GM12878 (cell line): ENCODE measurements at regions not wholly inside any gene's neighbourhood (a gene's known extent, or its start where the extent isn't known, plus 50 kb on each side); places are given as distances from the start of the nearest gene placed in this dataset.

ENCODE experiments used
- ATAC-seq: fragments of 200-7000 bp; cut with Tn5 transposase; 3 replicates; pipeline ENCODE4 v1.9.1; 2020; ENCODE audit warnings: mild to moderate bottlenecking, moderate library complexity
- BruUV-seq: library from RNA; stranded (reverse); fragments of 400-500 nt; replicated peaks from 2 replicates; lab custom pipeline; 2021; lab: Mats Ljungman, UMichigan
- CTCF ChIA-PET: fragments of 300-600 bp; sonication (Branson Sonifier 250); formaldehyde crosslinking; extraction: SDS; loops from one replicate; lab custom pipeline; 2021; ENCODE audit warnings: inconsistent platforms; lab: Yijun Ruan, JAX
- POLR2A ChIA-PET: fragments of 350-600 bp; formaldehyde crosslinking; extraction: SDS; loops from one replicate; lab custom pipeline; 2021; ENCODE audit warnings: inconsistent platforms; lab: Charles Lee
- RAD21 ChIA-PET: fragments of 300-600 bp; sonication (Branson Sonifier 250); formaldehyde crosslinking; loops from one replicate; lab custom pipeline; 2023; ENCODE audit warnings: antibody characterized with exemption; ENCODE audit not compliant: unreplicated experiment; lab: Charles Lee
- SMC1A ChIA-PET: fragments of 300-600 bp; sonication (Branson Sonifier 250); formaldehyde crosslinking; loops from one replicate; lab custom pipeline; 2023; ENCODE audit not compliant: unreplicated experiment, uncharacterized antibody; lab: Charles Lee
- DNase-seq: peaks from one replicate; pipeline ENCODE4 v3.0.0-alpha.2; 2011; ENCODE audit warnings: low read depth, low spot score
- FAIRE-seq: peaks from 3 replicates; lab custom pipeline; 2011; peaks lifted over from hg19 to GRCh38; lab: Jason Lieb, UNC
- H2AFZ ChIP-seq: 2 replicates; pipeline ENCODE4 v1.6.0; 2011; ENCODE audit warnings: low read depth, low read length, control low read depth; ENCODE audit not compliant: control insufficient read depth
- H3K27ac ChIP-seq: 2 replicates; pipeline ENCODE4 v1.5.1; 2011; ENCODE audit warnings: control low read depth; ENCODE audit not compliant: control insufficient read depth, insufficient read depth
- H3K27me3 ChIP-seq, 2 experiments: replicated peaks in 1 of 2; 2 replicates each; pipeline versions ENCODE4 v1.6.0 to v1.6.1; 2011; ENCODE audit warnings: low read length in 1 of 2; ENCODE audit not compliant: control insufficient read depth in 2 of 2, insufficient read depth in 2 of 2
- H3K36me3 ChIP-seq, 2 experiments: 2 replicates each; pipeline ENCODE4 v1.5.1; 2011; ENCODE audit warnings: low read length in 1 of 2; ENCODE audit not compliant: control insufficient read depth in 2 of 2, insufficient read depth in 2 of 2
- H3K4me1 ChIP-seq: 2 replicates; pipeline ENCODE4 v1.6.1; 2011; ENCODE audit warnings: mild to moderate bottlenecking, low read length, moderate library complexity, mixed read lengths; ENCODE audit not compliant: control insufficient read depth, insufficient read depth
- H3K4me2 ChIP-seq: 2 replicates; pipeline ENCODE4 v1.6.0; 2011; ENCODE audit warnings: control low read depth; ENCODE audit not compliant: control insufficient read depth, insufficient read depth
- H3K4me3 ChIP-seq: fragments of 200-600 bp; sonication (generic); 2 replicates; pipeline ENCODE4 v1.5.1; 2016
- H3K79me2 ChIP-seq: 2 replicates; pipeline ENCODE4 v1.6.0; 2011; ENCODE audit warnings: low read length; ENCODE audit not compliant: control insufficient read depth, insufficient read depth
- H3K9ac ChIP-seq: 2 replicates; pipeline ENCODE4 v1.8.0; 2011; ENCODE audit warnings: low read length, control low read depth, mixed read lengths; ENCODE audit not compliant: control insufficient read depth, insufficient read depth
- H3K9me3 ChIP-seq: replicated peaks from 3 replicates; pipeline ENCODE4 v1.5.1; 2011; ENCODE audit warnings: mild to moderate bottlenecking, low read length; ENCODE audit not compliant: control insufficient read depth, insufficient read depth
- H4K20me1 ChIP-seq: 2 replicates; pipeline ENCODE4 v1.6.0; 2011; ENCODE audit not compliant: control insufficient read depth, insufficient read depth
- BCL11A ChIP-seq: IDR thresholded peaks from 2 replicates; pipeline ENCODE4 v1.6.1; 2011; ENCODE audit warnings: low read depth, low read length
- EP300 ChIP-seq, 2 experiments: fragments of 150-350 bp in 1 of 2; IDR thresholded peaks; 2 replicates each; pipeline ENCODE4 v1.6.1; 2011 to 2012; ENCODE audit warnings: low read depth in 2 of 2, low read length in 2 of 2, borderline replicate concordance in 1 of 2, improper control_type of control experiment in 1 of 2, inconsistent platforms in 1 of 2; ENCODE audit not compliant: control insufficient read depth in 1 of 2
- GATAD2B ChIP-seq: fragments of 450-650 bp; conservative IDR thresholded peaks from 2 replicates; pipeline ENCODE4 v1.6.1; 2017; ENCODE audit warnings: low read depth, mild to moderate bottlenecking, moderate library complexity
- HDAC2 ChIP-seq: fragments of 200-600 bp; sonication (generic); IDR thresholded peaks from 2 replicates; pipeline ENCODE4 v1.6.1; 2017
- RELB ChIP-seq: fragments of 450-650 bp; IDR thresholded peaks from 2 replicates; pipeline ENCODE4 v1.6.1; 2017; ENCODE audit warnings: low read depth, mild to moderate bottlenecking, moderate library complexity
- USF1 ChIP-seq: IDR thresholded peaks from 2 replicates; pipeline ENCODE4 v1.6.1; 2011; ENCODE audit warnings: borderline replicate concordance, low read depth, mild to moderate bottlenecking, moderate library complexity, mixed read lengths, low read length; ENCODE audit not compliant: insufficient read depth; ENCODE audit errors: extremely low read length
- ZNF384 ChIP-seq: IDR thresholded peaks from 2 replicates; pipeline ENCODE4 v1.6.1; 2012; ENCODE audit warnings: low read depth, mild to moderate bottlenecking, low read length, improper control_type of control experiment, borderline replicate concordance
- WGBS: methylation state at CpG from one replicate; pipeline ENCODE4 v1.1.6; 2016; ENCODE audit warnings: low lambda C conversion rate; ENCODE audit not compliant: insufficient replicate concordance, insufficient coverage; ENCODE audit errors: missing lambda C conversion rate; 5-methylcytosine and 5-hydroxymethylcytosine counted together
- in situ Hi-C: fragments of 300-500 bp; cut with MboI; formaldehyde crosslinking; loops from 9 replicates; pipeline ENCODE4 v1.14.3; 2018; ENCODE audit warnings: mixed read lengths
- intact Hi-C: fragments of 100-400 bp; cut with micrococcal nuclease; formaldehyde crosslinking; loops from one replicate; pipeline ENCODE4 v1.14.2; 2022; ENCODE audit not compliant: unreplicated experiment
- TF ChIP-seq, protein P1 (sequence below): fragments of 450-650 bp; IDR thresholded peaks from 2 replicates; pipeline ENCODE4 v1.6.1; 2017; ENCODE audit warnings: mild to moderate bottlenecking, moderate library complexity
- TF ChIP-seq, protein P2 (sequence below): fragments of 150-350 bp; IDR thresholded peaks from 2 replicates; pipeline ENCODE4 v1.6.1; 2014; ENCODE audit warnings: mild to moderate bottlenecking, low read depth, low read length
- TF ChIP-seq, protein P3 (sequence below): fragments of 450-650 bp; IDR thresholded peaks from 2 replicates; pipeline ENCODE4 v1.6.1; 2016; ENCODE audit warnings: mild to moderate bottlenecking

GRCh38 chr15:55118344-55118870 is 78.3 kb downstream of the RSL24D1 start:
- H3K27me3 ChIP-seq = no peaks in the 10 kb centered on the region
- ChIA-PET RAD21 (no interaction called here), SMC1A (interaction anchor here (0.6 to 1.7 kb wide), 10 partner anchors 11 to 1155 kb away, joined by 3 to 4 read pairs (median 3); no protein-coding TSS in a partner anchor), POLR2A (interaction anchor here (0.6 to 1.0 kb wide), 2 partner anchors 182 to 335 kb away, joined by 3 to 8 read pairs; no protein-coding TSS in a partner anchor), CTCF (interaction anchor here (0.6 to 1.2 kb wide), 4 partner anchors 14 to 1185 kb away, joined by 3 read pairs; no protein-coding TSS in a partner anchor)
- no peak overlapping the region for H3K4me3 ChIP-seq
- no peaks in the 10 kb centered on the region for H3K4me1 ChIP-seq
- H2AFZ ChIP-seq = no peak overlapping the region
- H3K36me3 ChIP-seq = no peaks in the 10 kb centered on the region
- DNase-seq (no peak), FAIRE-seq (no peak), ATAC-seq (no peak)
- intact Hi-C loops = no loop called here
- no peak overlapping the region for H3K9ac ChIP-seq
- no peaks in the 10 kb centered on the region for H4K20me1 ChIP-seq
- in situ Hi-C loops = no loop called here
- WGBS = 39% methylated on average over 2 of the region's 2 CpGs
- no peaks in the 10 kb centered on the region for H3K79me2 ChIP-seq
- BruUV-seq = no TSS peak
- no peak overlapping the region for H3K27ac ChIP-seq
- H3K4me2 ChIP-seq = no peak overlapping the region
- H3K9me3 ChIP-seq = no peaks in the 10 kb centered on the region
- TF ChIP-seq USF1 = no peak
- TF ChIP-seq, protein P1, sequence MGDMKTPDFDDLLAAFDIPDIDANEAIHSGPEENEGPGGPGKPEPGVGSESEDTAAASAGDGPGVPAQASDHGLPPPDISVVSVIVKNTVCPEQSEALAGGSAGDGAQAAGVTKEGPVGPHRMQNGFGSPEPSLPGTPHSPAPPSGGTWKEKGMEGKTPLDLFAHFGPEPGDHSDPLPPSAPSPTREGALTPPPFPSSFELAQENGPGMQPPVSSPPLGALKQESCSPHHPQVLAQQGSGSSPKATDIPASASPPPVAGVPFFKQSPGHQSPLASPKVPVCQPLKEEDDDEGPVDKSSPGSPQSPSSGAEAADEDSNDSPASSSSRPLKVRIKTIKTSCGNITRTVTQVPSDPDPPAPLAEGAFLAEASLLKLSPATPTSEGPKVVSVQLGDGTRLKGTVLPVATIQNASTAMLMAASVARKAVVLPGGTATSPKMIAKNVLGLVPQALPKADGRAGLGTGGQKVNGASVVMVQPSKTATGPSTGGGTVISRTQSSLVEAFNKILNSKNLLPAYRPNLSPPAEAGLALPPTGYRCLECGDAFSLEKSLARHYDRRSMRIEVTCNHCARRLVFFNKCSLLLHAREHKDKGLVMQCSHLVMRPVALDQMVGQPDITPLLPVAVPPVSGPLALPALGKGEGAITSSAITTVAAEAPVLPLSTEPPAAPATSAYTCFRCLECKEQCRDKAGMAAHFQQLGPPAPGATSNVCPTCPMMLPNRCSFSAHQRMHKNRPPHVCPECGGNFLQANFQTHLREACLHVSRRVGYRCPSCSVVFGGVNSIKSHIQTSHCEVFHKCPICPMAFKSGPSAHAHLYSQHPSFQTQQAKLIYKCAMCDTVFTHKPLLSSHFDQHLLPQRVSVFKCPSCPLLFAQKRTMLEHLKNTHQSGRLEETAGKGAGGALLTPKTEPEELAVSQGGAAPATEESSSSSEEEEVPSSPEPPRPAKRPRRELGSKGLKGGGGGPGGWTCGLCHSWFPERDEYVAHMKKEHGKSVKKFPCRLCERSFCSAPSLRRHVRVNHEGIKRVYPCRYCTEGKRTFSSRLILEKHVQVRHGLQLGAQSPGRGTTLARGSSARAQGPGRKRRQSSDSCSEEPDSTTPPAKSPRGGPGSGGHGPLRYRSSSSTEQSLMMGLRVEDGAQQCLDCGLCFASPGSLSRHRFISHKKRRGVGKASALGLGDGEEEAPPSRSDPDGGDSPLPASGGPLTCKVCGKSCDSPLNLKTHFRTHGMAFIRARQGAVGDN = no peak
- TF ChIP-seq GATAD2B = no peak
- TF ChIP-seq HDAC2 = no peak
- no peak for TF ChIP-seq BCL11A
- TF ChIP-seq ZNF384 = no peak
- TF ChIP-seq, protein P2, sequence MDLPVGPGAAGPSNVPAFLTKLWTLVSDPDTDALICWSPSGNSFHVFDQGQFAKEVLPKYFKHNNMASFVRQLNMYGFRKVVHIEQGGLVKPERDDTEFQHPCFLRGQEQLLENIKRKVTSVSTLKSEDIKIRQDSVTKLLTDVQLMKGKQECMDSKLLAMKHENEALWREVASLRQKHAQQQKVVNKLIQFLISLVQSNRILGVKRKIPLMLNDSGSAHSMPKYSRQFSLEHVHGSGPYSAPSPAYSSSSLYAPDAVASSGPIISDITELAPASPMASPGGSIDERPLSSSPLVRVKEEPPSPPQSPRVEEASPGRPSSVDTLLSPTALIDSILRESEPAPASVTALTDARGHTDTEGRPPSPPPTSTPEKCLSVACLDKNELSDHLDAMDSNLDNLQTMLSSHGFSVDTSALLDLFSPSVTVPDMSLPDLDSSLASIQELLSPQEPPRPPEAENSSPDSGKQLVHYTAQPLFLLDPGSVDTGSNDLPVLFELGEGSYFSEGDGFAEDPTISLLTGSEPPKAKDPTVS = no peak
- TF ChIP-seq RELB = no peak
- TF ChIP-seq, protein P3, sequence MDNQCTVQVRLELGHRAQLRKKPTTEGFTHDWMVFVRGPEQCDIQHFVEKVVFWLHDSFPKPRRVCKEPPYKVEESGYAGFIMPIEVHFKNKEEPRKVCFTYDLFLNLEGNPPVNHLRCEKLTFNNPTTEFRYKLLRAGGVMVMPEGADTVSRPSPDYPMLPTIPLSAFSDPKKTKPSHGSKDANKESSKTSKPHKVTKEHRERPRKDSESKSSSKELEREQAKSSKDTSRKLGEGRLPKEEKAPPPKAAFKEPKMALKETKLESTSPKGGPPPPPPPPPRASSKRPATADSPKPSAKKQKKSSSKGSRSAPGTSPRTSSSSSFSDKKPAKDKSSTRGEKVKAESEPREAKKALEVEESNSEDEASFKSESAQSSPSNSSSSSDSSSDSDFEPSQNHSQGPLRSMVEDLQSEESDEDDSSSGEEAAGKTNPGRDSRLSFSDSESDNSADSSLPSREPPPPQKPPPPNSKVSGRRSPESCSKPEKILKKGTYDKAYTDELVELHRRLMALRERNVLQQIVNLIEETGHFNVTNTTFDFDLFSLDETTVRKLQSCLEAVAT = no peak
- TF ChIP-seq EP300 (IDR thresholded peaks at IDR 0.05; ENCODE audit: borderline replicate concordance in 1 of 2, control insufficient read depth in 1 of 2, low read depth in 2 of 2, low read length in 2 of 2) = no peak
